ENCODE measurements at regions not wholly inside any gene's neighbourhood (a gene's known extent, or its start where the extent isn't known, plus 50 kb on each side); places are given as distances from the start of the nearest gene placed in this dataset.
A peak's percentile ranks its signal among the peaks of the same experiment; 100 is the strongest.

DNA sequence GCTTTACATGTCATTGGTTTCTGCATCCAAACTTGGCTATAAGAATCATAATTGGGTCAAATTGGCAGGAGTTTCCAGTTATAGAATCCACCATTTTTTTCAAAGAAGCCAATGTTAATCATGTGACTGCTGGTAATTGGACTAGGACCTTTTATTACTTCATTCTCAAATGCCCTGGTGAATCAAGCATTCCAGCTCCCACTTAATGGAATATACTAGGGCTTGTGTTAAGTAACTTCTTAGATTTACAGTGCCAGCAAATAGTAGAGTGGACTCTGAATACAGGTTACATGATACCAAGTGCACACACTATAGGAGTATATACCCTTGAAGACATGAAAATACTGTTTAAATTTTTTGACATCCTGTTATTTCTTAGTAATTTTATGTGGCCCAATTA lies 96.7 kb downstream of the NUDT12 start:
- no peak for DNase-seq
- intact Hi-C loops (cut with micrococcal nuclease) = no loop called here
- ATAC-seq = no peak

DNA sequence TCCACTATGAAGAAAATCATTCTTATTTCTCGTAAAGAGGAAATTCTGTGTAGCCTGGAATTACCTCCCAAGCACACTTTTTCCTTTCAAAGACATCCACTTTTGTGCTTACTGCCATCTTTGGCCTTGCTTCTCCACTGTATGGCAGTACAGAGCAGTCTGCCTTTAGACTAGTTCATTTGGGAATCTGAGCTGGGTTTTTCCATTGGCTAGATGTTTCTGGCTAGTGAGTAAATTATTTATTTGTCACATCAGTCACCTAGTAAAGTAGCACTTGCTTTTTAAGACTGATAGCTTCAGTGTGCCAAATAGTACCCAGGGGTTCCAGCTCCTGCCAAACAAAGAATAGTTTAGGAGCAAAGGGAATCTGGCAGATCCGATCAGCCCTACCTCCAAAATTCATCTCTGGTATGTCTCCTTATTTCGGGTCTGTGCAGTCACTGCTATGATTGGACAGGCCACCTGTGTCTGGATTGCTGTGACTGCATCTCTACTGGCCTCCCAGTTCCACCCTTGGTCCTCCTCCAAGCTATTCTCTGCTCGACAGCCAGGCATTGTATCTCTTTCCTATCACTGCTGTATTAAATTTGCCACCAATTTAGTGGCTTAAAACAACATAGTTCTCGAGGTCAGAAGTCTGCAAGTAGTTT lies 97.6 kb downstream of the NUDT12 start:
- intact Hi-C loops (cut with micrococcal nuclease) = no loop called here
- ATAC-seq = peak; percentile 26

GRCh38 chr5:103463261-103463660 lies 99.3 kb downstream of the NUDT12 start:
- no peak for ATAC-seq
- no peak for DNase-seq
- intact Hi-C loops (cut with micrococcal nuclease) = no loop called here

More for the DNA sequence above, 97.6 kb downstream of the NUDT12 start:
- no peak for DNase-seq

- intact Hi-C loops (cut with micrococcal nuclease) = no loop called here
- ATAC-seq (no peak), DNase-seq (no peak)
Measured at GRCh38 chr5:103461243-103461642, 101.3 kb downstream of the NUDT12 start.

GRCh38 chr5:103458497-103459040 lies 104.0 kb downstream of the NUDT12 start:
- no peak for ATAC-seq
- intact Hi-C loops (cut with micrococcal nuclease) = no loop called here
- DNase-seq = no peak

GRCh38 chr5:103456476-103456875 lies 106.1 kb downstream of the NUDT12 start:
- intact Hi-C loops (cut with micrococcal nuclease) = no loop called here
- DNase-seq = no peak
- ATAC-seq = no peak

GRCh38 chr5:103455796-103456195 lies 106.8 kb downstream of the NUDT12 start:
- DNase-seq (no peak), ATAC-seq (no peak)
- intact Hi-C loops (cut with micrococcal nuclease) = no loop called here

- ATAC-seq = no peak
Measured at GRCh38 chr5:103454770-103455169, 107.8 kb downstream of the NUDT12 start.

DNA sequence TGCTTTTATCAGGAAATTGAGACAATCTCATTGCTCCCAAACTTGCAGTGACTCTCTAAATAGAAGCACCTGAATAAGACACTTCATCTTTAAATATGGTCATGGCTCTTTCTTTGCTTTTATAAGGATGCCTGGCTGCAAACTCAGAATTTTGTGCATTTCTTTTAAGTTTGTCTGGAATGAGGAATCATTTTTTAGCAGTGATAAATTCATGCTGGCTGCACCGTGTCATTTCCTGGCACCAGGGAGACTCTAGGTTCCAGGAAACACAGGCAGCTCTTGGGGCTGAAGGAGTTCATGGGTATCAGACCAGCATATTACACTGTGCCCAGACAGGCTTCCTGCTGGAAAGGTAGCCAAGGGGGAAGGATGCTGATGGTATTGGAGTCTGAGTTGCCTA lies 109.9 kb downstream of the NUDT12 start:
- no peak for DNase-seq

More at GRCh38 chr5:103454770-103455169, 107.8 kb downstream of the NUDT12 start:
- intact Hi-C loops (cut with micrococcal nuclease) = no loop called here
- no peak for DNase-seq

DNA sequence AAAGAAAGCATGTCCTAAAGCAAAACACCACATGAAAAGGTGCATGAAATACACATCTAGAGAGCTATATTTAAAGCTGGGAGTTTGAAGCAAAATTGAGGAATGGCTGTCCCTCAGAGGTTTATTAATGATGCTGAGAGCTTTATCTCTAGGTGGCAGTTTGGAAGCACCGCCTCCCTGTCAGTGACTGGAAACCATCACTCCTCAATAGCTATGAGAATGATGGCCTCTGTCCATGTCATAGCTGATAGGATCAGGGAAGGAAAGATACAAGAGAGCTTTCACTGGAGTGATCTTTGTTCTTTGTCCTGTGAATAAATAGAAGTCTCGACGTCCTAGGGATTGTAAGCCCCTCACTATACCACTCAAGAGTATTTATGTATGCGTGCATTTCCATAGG lies 110.5 kb downstream of the NUDT12 start:
- intact Hi-C loops (cut with micrococcal nuclease) = no loop called here
- ATAC-seq (no peak), DNase-seq (no peak)

More for the DNA sequence above, 109.9 kb downstream of the NUDT12 start:
- intact Hi-C loops (cut with micrococcal nuclease) = no loop called here
- no peak for ATAC-seq

DNA sequence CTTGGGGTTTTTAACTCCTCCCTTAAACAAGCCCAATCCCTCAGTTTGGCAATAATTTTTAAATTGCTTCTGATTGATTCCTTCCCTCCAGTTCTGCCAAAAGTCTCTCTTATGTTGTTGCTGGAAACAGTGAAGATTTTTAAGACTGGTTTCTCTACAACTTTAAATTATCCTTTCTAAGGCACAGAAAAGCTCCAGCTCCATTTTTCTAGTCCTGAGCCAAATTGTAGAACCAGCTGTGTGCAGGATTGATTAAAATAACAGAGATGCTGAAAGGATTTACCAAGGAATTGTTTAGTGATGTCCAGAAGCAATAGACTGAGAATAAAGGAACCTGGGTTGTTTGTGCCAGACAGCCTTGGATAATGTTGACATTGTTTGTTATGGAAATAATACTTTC lies 111.3 kb downstream of the NUDT12 start:
- no peak for ATAC-seq
- DNase-seq = no peak
- intact Hi-C loops (cut with micrococcal nuclease) = no loop called here

GRCh38 chr5:103450333-103451061 lies 112.1 kb downstream of the NUDT12 start:
- ATAC-seq (no peak), DNase-seq (no peak)
- intact Hi-C loops (cut with micrococcal nuclease) = no loop called here

DNA sequence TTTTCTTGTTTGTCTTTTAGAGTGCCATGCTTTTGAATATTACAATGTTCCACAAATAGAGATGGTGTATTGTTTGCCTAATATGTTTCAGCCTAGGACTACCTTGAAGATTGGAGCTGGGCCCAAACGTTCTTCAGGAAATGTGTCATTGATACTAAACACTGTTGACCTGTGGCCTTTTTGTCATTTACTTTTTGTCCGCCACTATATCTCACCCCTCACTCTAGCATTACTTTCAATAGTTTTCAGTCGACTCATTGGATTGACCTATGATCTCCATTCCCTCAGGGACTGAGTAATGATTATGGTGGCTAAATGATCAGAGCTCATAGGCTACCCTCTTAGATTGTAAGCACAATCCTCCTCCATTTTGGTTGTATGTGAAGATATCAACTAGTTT lies 115.8 kb downstream of the NUDT12 start:
- ATAC-seq (no peak), DNase-seq (no peak)
- intact Hi-C loops (cut with micrococcal nuclease) = no loop called here

GRCh38 chr5:103445426-103446035 lies 117.1 kb downstream of the NUDT12 start:
- ATAC-seq (no peak), DNase-seq (no peak)
- intact Hi-C loops (cut with micrococcal nuclease) = no loop called here

DNA sequence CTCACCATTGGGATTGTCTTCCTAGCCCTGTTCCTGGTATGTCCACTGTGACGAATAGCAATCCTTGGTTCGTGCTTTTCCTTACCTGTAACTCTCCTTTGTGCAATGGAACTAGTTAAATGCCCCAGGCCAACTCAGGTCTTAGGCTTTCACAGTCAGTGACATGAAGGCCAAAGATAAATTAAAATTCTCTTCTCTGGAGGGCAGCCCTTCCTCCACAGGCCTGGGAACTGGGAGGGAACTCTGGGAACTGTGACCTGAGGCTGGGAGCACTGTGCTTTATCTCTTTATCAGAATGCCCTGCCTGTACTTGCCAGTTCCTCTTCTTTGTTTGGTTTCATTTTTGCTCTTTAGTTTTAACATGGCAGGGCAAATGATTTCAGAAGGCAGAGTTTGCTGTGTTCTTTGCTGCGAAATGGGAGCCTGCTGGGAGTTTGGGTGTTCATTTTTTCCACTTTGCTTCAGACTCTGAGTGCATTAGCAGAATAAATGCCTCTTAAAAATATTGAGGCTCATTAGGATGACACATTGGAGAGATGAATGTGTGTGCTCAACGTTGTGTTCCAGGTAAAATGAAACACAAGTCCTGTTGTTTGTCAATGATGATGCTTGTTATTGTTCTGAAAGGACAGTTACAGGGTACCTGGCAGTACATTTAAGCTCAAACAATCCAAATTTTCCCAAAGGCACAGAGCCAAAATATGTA lies 118.1 kb downstream of the NUDT12 start:
- intact Hi-C loops (cut with micrococcal nuclease) = no loop called here
- ATAC-seq (peak; percentile 20), DNase-seq (no peak)

GRCh38 chr5:103442750-103443149 lies 119.8 kb downstream of the NUDT12 start:
- no peak for ATAC-seq

GRCh38 chr5:103441523-103441922 lies 121.1 kb downstream of the NUDT12 start:
- intact Hi-C loops (cut with micrococcal nuclease) = no loop called here
- DNase-seq = no peak
- ATAC-seq = peak; percentile 48

More at GRCh38 chr5:103442750-103443149, 119.8 kb downstream of the NUDT12 start:
- intact Hi-C loops (cut with micrococcal nuclease) = no loop called here
- DNase-seq = no peak

DNA sequence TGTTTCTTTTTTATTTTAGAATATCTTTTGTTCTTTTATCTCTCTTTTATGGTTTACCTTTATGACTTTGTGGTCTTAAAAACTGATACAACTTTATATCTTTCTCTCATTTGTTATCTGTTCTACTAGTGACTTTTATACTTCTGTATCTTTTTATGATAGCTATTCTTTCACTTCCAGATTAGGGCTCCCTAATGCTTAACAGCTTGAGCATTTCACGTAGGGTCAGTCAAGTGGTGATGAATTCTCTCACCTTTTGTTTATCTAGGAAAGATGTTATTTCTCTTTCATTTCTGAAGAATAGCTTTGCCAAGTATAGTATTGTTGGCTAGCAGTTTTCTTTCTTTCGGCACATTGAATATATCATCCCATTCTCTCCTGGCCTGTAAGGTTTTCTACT lies 123.6 kb downstream of the NUDT12 start:
- intact Hi-C loops (cut with micrococcal nuclease) = no loop called here
- ATAC-seq = no peak
- DNase-seq = no peak

- DNase-seq = no peak
- intact Hi-C loops (cut with micrococcal nuclease) = no loop called here
Measured at GRCh38 chr5:103436656-103437055, 125.9 kb downstream of the NUDT12 start.

GRCh38 chr5:103436112-103436511 lies 126.5 kb downstream of the NUDT12 start:
- intact Hi-C loops (cut with micrococcal nuclease) = no loop called here
- DNase-seq = no peak
- no peak for ATAC-seq

More at GRCh38 chr5:103436656-103437055, 125.9 kb downstream of the NUDT12 start:
- ATAC-seq = no peak
